Activated CD4-positive, alpha-beta T cell treated with anti-CD3 and anti-CD28 coated beads, Interleukin-2, amount 50 U/mL, for 24 hours (primary cell): ENCODE measurements at regions not wholly inside any gene's neighbourhood (a gene's known extent, or its start where the extent isn't known, plus 50 kb on each side); places are given as distances from the start of the nearest gene placed in this dataset.

Source experiments
- DNase-seq, 2 donors: peaks; one replicate each; pipeline ENCODE4 v3.0.0-alpha.2; 2020; ENCODE audit warnings: low read depth in 1 of 2, low spot score in 1 of 2

DNA sequence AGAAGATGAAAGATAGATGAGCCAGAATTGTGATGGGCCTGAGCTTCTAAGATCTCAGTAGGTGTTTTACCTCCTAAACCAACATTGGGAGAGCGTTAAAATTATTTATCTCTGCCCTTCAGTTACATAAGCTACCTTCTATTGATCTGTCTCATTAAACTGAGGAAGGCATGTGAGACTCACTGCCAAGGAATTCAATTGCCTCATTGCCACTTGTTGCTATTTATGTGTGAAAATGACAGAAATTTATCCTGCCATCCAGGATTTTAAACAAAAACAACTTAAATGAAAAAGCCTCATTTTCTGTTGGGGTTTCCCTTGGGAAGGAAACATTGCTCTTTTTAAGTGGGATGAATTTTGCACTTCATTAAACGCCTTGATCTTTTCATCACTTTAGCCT is 78.7 kb upstream of the RUNX1 start:
- DNase-seq, result no peak

- DNase-seq, result no peak
These were observed 77.9 kb upstream of the RUNX1 start for GRCh38 chr21:35127026-35127425.

GRCh38 chr21:35120631-35121180 is 71.6 kb upstream of the RUNX1 start:
- no peak for DNase-seq

DNA sequence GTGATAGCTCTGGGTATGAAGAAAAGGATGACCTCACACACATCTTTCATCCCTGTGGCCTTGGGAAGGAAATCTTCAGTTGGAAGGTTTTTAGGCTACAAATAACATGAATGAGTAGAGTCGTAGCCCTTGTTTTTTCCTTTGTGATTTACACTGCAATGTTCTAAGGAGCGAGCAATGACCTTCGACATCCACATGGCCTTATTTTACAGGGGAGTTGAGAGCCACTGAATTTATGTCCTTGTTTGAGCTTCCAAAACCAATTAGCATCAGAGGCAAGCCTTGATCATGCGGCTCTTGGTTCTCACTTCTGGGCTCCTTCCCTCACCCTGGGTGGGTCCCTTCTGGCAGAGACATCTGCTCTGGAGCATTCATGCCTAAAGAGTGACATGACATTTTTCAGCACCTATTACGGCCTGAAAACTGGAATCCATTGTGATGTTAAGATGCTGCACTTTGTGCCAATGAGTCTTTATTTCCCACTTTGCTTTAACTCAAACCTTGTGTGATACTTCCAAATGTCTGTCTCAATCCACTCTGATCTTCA is 70.5 kb upstream of the RUNX1 start:
- no peak for DNase-seq

GRCh38 chr21:35116777-35117176 is 67.7 kb upstream of the RUNX1 start:
- DNase-seq, result no peak

- DNase-seq, result no peak
These were observed 64.0 kb upstream of the RUNX1 start for GRCh38 chr21:35113064-35113463.

GRCh38 chr21:35111321-35111930 is 62.3 kb upstream of the RUNX1 start:
- no peak for DNase-seq

GRCh38 chr21:35108887-35109286 is 59.8 kb upstream of the RUNX1 start:
- DNase-seq, result no peak

DNA sequence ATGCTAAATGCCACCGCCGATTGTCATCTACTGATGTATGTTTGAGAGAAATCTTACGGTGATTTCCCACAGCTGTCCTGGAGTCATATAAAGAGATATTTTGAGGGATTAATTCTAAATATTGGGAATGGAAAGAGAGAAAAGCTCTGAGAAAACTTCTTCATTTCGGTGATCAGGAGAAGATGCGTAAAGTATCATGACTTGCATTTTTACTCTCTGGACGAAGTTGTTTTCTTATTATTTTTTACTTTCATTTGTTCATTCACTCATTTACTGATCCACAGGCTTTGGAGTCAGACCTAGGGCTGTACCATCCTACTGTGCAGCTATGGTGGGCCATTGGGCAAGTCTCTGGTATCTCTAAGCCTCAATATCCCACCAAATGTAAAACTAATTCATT is 58.4 kb upstream of the RUNX1 start:
- no peak for DNase-seq

DNA sequence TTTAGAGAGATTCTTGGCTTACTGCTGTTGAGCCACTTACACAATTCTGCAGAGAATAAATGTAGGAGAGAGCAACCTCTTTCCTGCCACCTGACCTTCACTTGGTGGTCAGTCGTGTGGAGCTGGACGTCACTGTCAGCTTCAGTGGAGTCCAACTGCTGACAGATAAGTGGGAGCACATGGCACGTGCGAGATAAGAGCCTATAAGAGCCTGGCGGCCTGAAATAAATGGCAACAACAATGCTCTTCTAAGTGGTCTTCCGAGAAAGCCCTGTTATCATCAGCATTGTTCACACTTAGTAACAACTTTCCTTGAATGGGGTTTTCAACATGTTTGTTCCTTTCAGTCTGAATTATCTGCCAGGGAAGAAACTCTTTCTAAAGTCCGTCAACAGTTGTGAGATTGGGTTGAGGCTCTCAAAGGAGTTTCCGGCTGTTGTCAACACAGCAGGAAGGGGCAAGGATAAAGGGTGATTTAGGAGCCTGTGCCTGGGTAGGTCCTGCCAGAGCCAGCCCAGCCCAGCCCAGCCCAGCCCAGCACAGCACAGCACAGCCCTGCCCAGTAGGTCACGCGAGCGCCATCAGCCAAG is 57.2 kb upstream of the RUNX1 start:
- no peak for DNase-seq

DNA sequence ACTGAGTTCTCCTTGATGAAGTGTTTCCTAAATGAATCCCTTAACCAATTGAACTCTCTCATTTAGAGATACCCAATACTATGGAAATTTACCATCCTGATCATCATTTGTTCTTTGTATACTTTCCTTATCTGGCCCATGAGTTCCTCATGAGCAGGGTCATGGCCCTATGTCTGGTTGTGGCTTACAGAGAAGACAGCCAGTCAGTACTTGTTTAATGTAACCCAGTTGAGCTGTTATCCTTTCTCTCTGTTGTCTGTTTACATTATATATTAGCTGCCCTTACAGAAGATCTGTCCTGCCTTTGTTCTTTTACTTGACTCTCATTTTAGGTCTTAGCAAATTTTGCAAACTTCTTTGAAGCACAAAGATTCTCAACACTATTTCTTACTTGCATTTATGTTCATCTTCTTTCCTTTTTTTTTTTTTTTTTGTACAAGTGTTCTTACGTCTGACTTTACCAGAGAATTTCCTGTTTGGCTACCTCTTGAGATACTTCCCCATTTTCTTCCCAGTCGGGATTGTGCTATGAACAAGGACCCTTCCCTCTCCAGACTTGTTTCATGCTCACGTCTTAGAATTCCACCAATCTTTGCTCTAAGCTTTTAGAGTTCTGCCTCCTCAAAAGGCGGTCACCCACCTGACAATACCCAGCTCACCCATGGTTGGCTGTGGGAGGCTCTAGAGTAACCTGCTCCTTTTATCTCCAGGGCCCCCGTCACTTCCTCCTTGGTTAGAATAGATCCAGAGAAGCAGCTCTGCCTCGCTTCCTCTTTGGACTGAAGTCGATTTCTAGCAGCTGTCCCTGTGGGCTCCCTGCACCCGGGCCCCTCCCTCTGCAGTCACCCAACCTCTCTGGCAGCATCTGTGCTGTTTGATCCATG is 53.6 kb upstream of the RUNX1 start:
- peak in 1 of 2 donors; percentile 23 for DNase-seq

GRCh38 chr21:35100349-35100811 is 51.3 kb upstream of the RUNX1 start:
- DNase-seq, result no peak

DNA sequence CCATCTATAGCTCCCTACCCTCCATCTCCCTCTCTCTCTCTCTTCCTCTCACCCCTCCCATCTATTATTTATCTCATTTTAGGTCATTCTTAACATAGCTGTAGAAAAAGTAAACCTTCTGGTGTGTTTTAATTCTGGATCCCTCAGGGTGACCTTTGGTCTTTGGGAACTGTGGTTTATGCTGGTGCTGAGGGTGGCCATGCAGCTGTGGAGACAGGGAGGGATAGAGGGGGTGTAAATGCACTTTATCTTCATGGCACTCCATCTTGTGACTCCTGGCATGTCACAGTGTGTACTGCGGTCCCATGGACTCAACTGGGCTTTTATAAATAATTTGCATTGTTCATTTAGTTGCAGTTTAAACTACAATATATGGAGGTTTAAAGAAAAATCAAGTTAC is 50.2 kb upstream of the RUNX1 start:
- DNase-seq, result no peak
